ENCODE measurements at regions not wholly inside any gene's neighbourhood (a gene's known extent, or its start where the extent isn't known, plus 50 kb on each side); places are given as distances from the start of the nearest gene placed in this dataset.

GRCh38 chr10:28878236-28878970 lies 201.1 kb downstream of the BAMBI start:
- TF ChIP-seq, protein P1, sequence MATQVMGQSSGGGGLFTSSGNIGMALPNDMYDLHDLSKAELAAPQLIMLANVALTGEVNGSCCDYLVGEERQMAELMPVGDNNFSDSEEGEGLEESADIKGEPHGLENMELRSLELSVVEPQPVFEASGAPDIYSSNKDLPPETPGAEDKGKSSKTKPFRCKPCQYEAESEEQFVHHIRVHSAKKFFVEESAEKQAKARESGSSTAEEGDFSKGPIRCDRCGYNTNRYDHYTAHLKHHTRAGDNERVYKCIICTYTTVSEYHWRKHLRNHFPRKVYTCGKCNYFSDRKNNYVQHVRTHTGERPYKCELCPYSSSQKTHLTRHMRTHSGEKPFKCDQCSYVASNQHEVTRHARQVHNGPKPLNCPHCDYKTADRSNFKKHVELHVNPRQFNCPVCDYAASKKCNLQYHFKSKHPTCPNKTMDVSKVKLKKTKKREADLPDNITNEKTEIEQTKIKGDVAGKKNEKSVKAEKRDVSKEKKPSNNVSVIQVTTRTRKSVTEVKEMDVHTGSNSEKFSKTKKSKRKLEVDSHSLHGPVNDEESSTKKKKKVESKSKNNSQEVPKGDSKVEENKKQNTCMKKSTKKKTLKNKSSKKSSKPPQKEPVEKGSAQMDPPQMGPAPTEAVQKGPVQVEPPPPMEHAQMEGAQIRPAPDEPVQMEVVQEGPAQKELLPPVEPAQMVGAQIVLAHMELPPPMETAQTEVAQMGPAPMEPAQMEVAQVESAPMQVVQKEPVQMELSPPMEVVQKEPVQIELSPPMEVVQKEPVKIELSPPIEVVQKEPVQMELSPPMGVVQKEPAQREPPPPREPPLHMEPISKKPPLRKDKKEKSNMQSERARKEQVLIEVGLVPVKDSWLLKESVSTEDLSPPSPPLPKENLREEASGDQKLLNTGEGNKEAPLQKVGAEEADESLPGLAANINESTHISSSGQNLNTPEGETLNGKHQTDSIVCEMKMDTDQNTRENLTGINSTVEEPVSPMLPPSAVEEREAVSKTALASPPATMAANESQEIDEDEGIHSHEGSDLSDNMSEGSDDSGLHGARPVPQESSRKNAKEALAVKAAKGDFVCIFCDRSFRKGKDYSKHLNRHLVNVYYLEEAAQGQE (IDR thresholded peaks at IDR 0.05; ENCODE audit: low read depth) = no peak
- TF ChIP-seq POLR2A (IDR thresholded peaks at IDR 0.05; ENCODE audit: borderline replicate concordance, extremely low read depth, insufficient read depth, insufficient read length) (no peak), EZH2phosphoT487 (IDR thresholded peaks at IDR 0.05; ENCODE audit: borderline replicate concordance) (no peak), YY1 (IDR thresholded peaks at IDR 0.05; ENCODE audit: extremely low read depth, insufficient replicate concordance, low read depth, low read length) (no peak), CEBPB (IDR thresholded peaks at IDR 0.05; ENCODE audit: low read depth) (no peak), JUND (IDR thresholded peaks at IDR 0.05) (no peak), EZH2 (IDR thresholded peaks at IDR 0.05) (no peak), POLR2AphosphoS5 (IDR thresholded peaks at IDR 0.05; ENCODE audit: low read depth, low read length) (no peak), ELF1 (IDR thresholded peaks at IDR 0.05; ENCODE audit: borderline replicate concordance, low read depth) (no peak), FOSL1 (IDR thresholded peaks at IDR 0.05; ENCODE audit: low read depth) (no peak)
- TF ChIP-seq, protein P2, sequence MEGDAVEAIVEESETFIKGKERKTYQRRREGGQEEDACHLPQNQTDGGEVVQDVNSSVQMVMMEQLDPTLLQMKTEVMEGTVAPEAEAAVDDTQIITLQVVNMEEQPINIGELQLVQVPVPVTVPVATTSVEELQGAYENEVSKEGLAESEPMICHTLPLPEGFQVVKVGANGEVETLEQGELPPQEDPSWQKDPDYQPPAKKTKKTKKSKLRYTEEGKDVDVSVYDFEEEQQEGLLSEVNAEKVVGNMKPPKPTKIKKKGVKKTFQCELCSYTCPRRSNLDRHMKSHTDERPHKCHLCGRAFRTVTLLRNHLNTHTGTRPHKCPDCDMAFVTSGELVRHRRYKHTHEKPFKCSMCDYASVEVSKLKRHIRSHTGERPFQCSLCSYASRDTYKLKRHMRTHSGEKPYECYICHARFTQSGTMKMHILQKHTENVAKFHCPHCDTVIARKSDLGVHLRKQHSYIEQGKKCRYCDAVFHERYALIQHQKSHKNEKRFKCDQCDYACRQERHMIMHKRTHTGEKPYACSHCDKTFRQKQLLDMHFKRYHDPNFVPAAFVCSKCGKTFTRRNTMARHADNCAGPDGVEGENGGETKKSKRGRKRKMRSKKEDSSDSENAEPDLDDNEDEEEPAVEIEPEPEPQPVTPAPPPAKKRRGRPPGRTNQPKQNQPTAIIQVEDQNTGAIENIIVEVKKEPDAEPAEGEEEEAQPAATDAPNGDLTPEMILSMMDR (IDR thresholded peaks at IDR 0.05 in 2 of 3, conservative IDR thresholded peaks at IDR 0.05 in 1 of 3; ENCODE audit: borderline replicate concordance in 1 of 3, insufficient read depth in 1 of 3, low read depth in 2 of 3, low read length in 2 of 3) = no peak
- TF ChIP-seq, protein P3, sequence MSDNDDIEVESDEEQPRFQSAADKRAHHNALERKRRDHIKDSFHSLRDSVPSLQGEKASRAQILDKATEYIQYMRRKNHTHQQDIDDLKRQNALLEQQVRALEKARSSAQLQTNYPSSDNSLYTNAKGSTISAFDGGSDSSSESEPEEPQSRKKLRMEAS (IDR thresholded peaks at IDR 0.05) = no peak

Data from HCT116 (cell line).